ENCODE measurements at regions not wholly inside any gene's neighbourhood (a gene's known extent, or its start where the extent isn't known, plus 50 kb on each side); places are given as distances from the start of the nearest gene placed in this dataset.

- Histone ChIP-seq H3K4me3 (no peak overlapping the region), H3K27me3 (peaks cover 65% of the 10 kb centered on the region), H3K4me1 (no peaks in the 10 kb centered on the region), H3K9me3 (no peaks in the 10 kb centered on the region), H3K27ac (no peak overlapping the region), H3K36me3 (no peaks in the 10 kb centered on the region)
- intact Hi-C loops (cut with DNase I; ENCODE audit: low total_unique reads): no loop called here
- TF ChIP-seq POLR2A (IDR thresholded peaks at IDR 0.05) (no peak), CTCF (IDR thresholded peaks at IDR 0.05) (no peak), POLR2AphosphoS5 (IDR thresholded peaks at IDR 0.05) (no peak), EP300 (IDR thresholded peaks at IDR 0.05; ENCODE audit: low read depth) (no peak)
- in situ Hi-C loops (cut with MboI; ENCODE audit: low pct_ligation_motif_present in 1 of 4, low pct_unique_long_range_greater_than_20kb in 1 of 4, low sequenced_read_pairs in 3 of 4): no loop called here
- WGBS, 2 donors (ENCODE audit: low coverage in 1 of 2): 38 to 60% methylated on average over 1 to 23 of the region's 23 CpGs
- no peak for DNase-seq
Observed at GRCh38 chr1:22207511-22208267, 64.8 kb upstream of the WNT4 start.

DNA sequence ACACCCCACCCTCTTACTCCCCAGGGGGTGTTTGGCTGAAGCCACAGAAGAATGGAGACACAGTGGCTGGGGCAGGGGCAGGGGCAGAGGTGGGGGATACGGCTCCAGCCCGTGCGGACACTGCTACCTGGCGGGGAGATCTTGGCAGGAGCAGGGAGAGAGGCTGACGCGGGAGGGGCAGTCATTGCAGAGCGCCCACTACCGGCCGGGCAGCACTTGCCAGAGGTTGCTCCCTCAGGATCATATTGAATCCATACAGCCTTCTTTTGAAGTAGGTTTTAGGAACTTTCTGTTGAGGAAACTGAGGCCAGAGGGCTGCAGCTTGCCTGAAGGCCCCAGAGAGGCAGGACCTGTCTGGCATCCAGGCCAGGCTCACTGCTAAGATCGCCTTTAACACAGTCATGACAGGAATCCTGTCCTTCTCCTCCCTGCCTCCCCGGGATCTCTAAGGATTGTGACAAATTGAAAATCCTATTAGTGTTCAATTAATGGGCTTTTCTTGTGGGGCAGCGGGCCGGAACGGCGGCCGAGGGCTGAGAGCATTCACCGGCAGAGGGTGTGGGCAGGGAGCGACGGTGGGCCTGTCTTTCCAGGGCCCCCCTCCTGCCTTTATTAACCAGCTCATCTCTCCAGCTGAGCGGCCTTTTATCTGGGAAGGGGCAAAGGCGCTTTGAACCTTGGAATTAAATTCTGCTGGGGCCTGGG lies 65.5 kb upstream of the WNT4 start:
- DNase-seq: no peak
- no peaks in the 10 kb centered on the region for H3K4me1 ChIP-seq
- WGBS, 2 donors (ENCODE audit: low coverage in 1 of 2): 57% methylated on average over 21 of the region's 21 CpGs; no CpG with 5 or more reads in 1 of the 2 donors
- H3K9me3 ChIP-seq: no peaks in the 10 kb centered on the region
- no peak overlapping the region for H3K27ac ChIP-seq
- H3K27me3 ChIP-seq: peaks cover 72% of the 10 kb centered on the region
- H3K4me3 ChIP-seq: no peak overlapping the region
- intact Hi-C loops (cut with DNase I; ENCODE audit: low total_unique reads) (no loop called here), in situ Hi-C loops (cut with MboI; ENCODE audit: low pct_ligation_motif_present in 1 of 4, low pct_unique_long_range_greater_than_20kb in 1 of 4, low sequenced_read_pairs in 3 of 4) (no loop called here)
- TF ChIP-seq CTCF (IDR thresholded peaks at IDR 0.05): peak in 1 of 5 experiments; percentile 15
- no peak for TF ChIP-seq POLR2AphosphoS5 (IDR thresholded peaks at IDR 0.05)
- TF ChIP-seq EP300 (IDR thresholded peaks at IDR 0.05; ENCODE audit: low read depth): no peak
- H3K36me3 ChIP-seq: no peaks in the 10 kb centered on the region

DNA sequence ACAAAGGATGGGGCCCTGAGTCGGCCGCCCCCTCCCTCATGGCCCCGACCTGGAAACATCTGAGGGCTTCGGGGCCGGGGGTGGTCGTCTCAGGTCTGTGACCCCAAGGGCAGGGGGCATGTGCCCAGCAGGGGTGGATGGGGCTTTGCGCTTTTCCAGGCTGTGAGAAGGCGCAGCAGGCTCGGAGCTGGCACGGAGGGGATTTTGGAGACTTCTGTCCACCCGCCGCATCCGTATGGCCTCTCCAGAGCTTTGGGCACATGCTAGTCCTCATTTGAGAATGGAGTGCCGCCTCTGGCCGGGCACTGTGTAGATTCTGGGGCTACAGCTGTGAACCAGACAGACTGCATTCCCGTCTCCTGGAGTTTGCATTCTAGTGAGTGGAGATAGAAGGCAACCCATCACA lies 66.1 kb upstream of the WNT4 start:
- in situ Hi-C loops (cut with MboI; ENCODE audit: low pct_ligation_motif_present in 1 of 4, low pct_unique_long_range_greater_than_20kb in 1 of 4, low sequenced_read_pairs in 3 of 4): no loop called here
- 75% methylated on average over 14 of the region's 16 CpGs; no CpG with 5 or more reads in 1 of the 2 donors for WGBS, 2 donors (ENCODE audit: low coverage in 1 of 2)
- Histone ChIP-seq H3K4me1 (no peaks in the 10 kb centered on the region), H3K9me3 (no peaks in the 10 kb centered on the region), H3K4me3 (no peak overlapping the region), H3K27me3 (peaks cover 77% of the 10 kb centered on the region), H3K36me3 (no peaks in the 10 kb centered on the region), H3K27ac (no peak overlapping the region)
- intact Hi-C loops (cut with DNase I; ENCODE audit: low total_unique reads): no loop called here
- no peak for TF ChIP-seq EP300 (IDR thresholded peaks at IDR 0.05; ENCODE audit: low read depth)
- no peak for TF ChIP-seq POLR2AphosphoS5 (IDR thresholded peaks at IDR 0.05)
- no peak for TF ChIP-seq CTCF (IDR thresholded peaks at IDR 0.05)
- no peak for TF ChIP-seq POLR2A (IDR thresholded peaks at IDR 0.05)
- no peak for DNase-seq

DNA sequence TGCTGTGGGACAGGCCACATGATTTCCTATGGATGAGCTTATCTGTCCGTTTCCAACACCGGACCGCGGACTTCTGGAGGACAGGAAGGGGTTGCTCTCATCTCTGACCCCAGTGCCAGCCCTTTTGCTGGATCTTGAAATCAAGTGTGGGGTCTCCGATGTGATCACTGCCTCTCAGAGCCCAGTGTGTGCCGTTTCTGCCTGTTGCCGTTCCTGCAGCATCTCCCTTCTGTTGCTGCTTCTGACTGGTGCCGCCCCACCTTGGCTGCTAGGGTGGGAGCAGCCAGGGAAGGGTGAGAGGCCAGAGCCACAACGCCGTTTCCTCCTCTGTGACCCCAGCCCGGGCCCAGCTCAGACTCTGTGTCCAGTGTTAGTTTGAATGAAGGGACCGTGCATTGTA lies 67.3 kb upstream of the WNT4 start:
- Histone ChIP-seq H3K9me3 (no peaks in the 10 kb centered on the region), H3K27ac (no peak overlapping the region), H3K4me1 (no peaks in the 10 kb centered on the region), H3K4me3 (no peak overlapping the region), H3K36me3 (no peaks in the 10 kb centered on the region), H3K27me3 (peaks cover 80% of the 10 kb centered on the region)
- DNase-seq: no peak
- in situ Hi-C loops (cut with MboI; ENCODE audit: low pct_ligation_motif_present in 1 of 4, low pct_unique_long_range_greater_than_20kb in 1 of 4, low sequenced_read_pairs in 3 of 4) (no loop called here), intact Hi-C loops (cut with DNase I; ENCODE audit: low total_unique reads) (no loop called here)
- 75% methylated on average over 12 of the region's 12 CpGs; no CpG with 5 or more reads in 1 of the 2 donors for WGBS, 2 donors (ENCODE audit: low coverage in 1 of 2)
- TF ChIP-seq EP300 (IDR thresholded peaks at IDR 0.05; ENCODE audit: low read depth) (no peak), CTCF (IDR thresholded peaks at IDR 0.05) (no peak), POLR2AphosphoS5 (IDR thresholded peaks at IDR 0.05) (no peak), POLR2A (IDR thresholded peaks at IDR 0.05) (no peak)
